ENCODE measurements at regions not wholly inside any gene's neighbourhood (a gene's known extent, or its start where the extent isn't known, plus 50 kb on each side); places are given as distances from the start of the nearest gene placed in this dataset.
"Not testable (repeated sequence)": the region's sequence is repeated elsewhere in the genome, so short reads cannot be mapped to it uniquely, and the experiment has no call there.

- Histone ChIP-seq H3K9me3 (ENCODE audit: control insufficient read depth, insufficient read depth, low read length) (peaks cover 7% of the 10 kb centered on the region), H3K36me3 (ENCODE audit: control insufficient read depth, insufficient read depth, low read length) (no peaks in the 10 kb centered on the region), H3K4me3 (ENCODE audit: low read length) (no peak overlapping the region), H3K27me3 (ENCODE audit: control insufficient read depth, insufficient read depth, low read length) (peaks cover 8% of the 10 kb centered on the region), H3K4me1 (ENCODE audit: control insufficient read depth, insufficient read depth, low read length) (no peaks in the 10 kb centered on the region), H3K27ac (ENCODE audit: low read length) (no peak overlapping the region)
- H3K4me1 Mint-ChIP-seq: no peaks in the 10 kb centered on the region
- no peaks in the 10 kb centered on the region for H3K9me3 Mint-ChIP-seq
- intact Hi-C loops (cut with micrococcal nuclease): no loop called here
- TF ChIP-seq CTCF (IDR thresholded peaks at IDR 0.05): no peak
- no peak overlapping the region for H3K27ac Mint-ChIP-seq
- 78% methylated on average over 10 of the region's 10 CpGs for WGBS (ENCODE audit: insufficient coverage)
- H3K27me3 Mint-ChIP-seq (ENCODE audit: low read depth in 2 of 2): peaks cover 17 to 33% of the 10 kb centered on the region in 2 donors
- H3K4me3 Mint-ChIP-seq: no peak overlapping the region
- no peak for DNase-seq
- H3K36me3 Mint-ChIP-seq: no peaks in the 10 kb centered on the region
- no peak for ATAC-seq
Observed at GRCh38 chr22:49699476-49699875, 128.2 kb downstream of the BRD1 start.

DNA sequence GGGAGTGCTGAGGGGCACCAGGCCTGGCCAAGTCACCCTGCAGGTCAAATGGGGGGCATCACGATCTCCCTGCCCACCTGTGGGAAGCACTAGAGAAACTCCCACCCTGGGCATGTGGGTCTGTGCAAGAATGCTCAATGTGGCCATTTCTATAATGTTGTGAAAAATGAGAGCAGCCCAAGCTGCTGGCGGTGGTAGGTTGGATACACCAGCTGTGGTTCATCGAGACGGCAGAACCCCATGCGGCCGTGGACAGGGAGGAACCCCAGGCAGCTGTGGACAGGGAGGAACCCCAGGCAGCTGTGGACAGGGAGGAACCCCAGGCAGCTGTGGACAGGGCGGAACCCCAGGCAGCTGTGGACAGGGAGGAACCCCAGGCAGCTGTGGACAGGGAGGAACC is 129.1 kb downstream of the BRD1 start:
- H3K27ac Mint-ChIP-seq; H3K36me3 Mint-ChIP-seq; H3K36me3 ChIP-seq (ENCODE audit: control insufficient read depth, insufficient read depth, low read length); DNase-seq; H3K27ac ChIP-seq (ENCODE audit: low read length); H3K9me3 Mint-ChIP-seq; ATAC-seq; H3K4me1 Mint-ChIP-seq; H3K9me3 ChIP-seq (ENCODE audit: control insufficient read depth, insufficient read depth, low read length); H3K4me3 ChIP-seq (ENCODE audit: low read length); H3K4me1 ChIP-seq (ENCODE audit: control insufficient read depth, insufficient read depth, low read length); H3K27me3 ChIP-seq (ENCODE audit: control insufficient read depth, insufficient read depth, low read length); H3K4me3 Mint-ChIP-seq; intact Hi-C loops (cut with micrococcal nuclease): not testable (repeated sequence)
- H3K27me3 Mint-ChIP-seq (ENCODE audit: low read depth in 2 of 2): peaks cover 14 to 29% of the 10 kb centered on the region in 2 donors
- 91% methylated on average over 7 of the region's 7 CpGs for WGBS (ENCODE audit: insufficient coverage)

- no peak for TF ChIP-seq CTCF (IDR thresholded peaks at IDR 0.05)
- peaks cover 2% of the 10 kb centered on the region for H3K27me3 ChIP-seq (ENCODE audit: control insufficient read depth, insufficient read depth, low read length)
- Mint-ChIP-seq H3K4me1 (no peaks in the 10 kb centered on the region), H3K27ac (no peak overlapping the region), H3K4me3 (no peak overlapping the region), H3K9me3 (no peaks in the 10 kb centered on the region), H3K27me3 (ENCODE audit: low read depth in 2 of 2) (peaks cover 13 to 18% of the 10 kb centered on the region in 2 donors), H3K36me3 (no peaks in the 10 kb centered on the region)
- intact Hi-C loops (cut with micrococcal nuclease): no loop called here
- no peaks in the 10 kb centered on the region for H3K4me1 ChIP-seq (ENCODE audit: control insufficient read depth, insufficient read depth, low read length)
- H3K27ac ChIP-seq (ENCODE audit: low read length): no peak overlapping the region
- no peak overlapping the region for H3K4me3 ChIP-seq (ENCODE audit: low read length)
- 93% methylated on average over 3 of the region's 3 CpGs for WGBS (ENCODE audit: insufficient coverage)
- peaks cover 6% of the 10 kb centered on the region for H3K9me3 ChIP-seq (ENCODE audit: control insufficient read depth, insufficient read depth, low read length)
- DNase-seq: no peak
- ATAC-seq: no peak
- no peaks in the 10 kb centered on the region for H3K36me3 ChIP-seq (ENCODE audit: control insufficient read depth, insufficient read depth, low read length)
Observed at GRCh38 chr22:49697047-49697446, 130.6 kb downstream of the BRD1 start.

- H3K4me3 ChIP-seq (ENCODE audit: low read length): no peak overlapping the region
- Mint-ChIP-seq H3K27me3 (ENCODE audit: low read depth in 2 of 2) (peaks cover 4 to 18% of the 10 kb centered on the region in 2 donors), H3K27ac (no peak overlapping the region), H3K4me3 (no peak overlapping the region), H3K4me1 (no peaks in the 10 kb centered on the region), H3K36me3 (no peaks in the 10 kb centered on the region), H3K9me3 (no peaks in the 10 kb centered on the region)
- H3K4me1 ChIP-seq (ENCODE audit: control insufficient read depth, insufficient read depth, low read length): no peaks in the 10 kb centered on the region
- H3K27me3 ChIP-seq (ENCODE audit: control insufficient read depth, insufficient read depth, low read length): no peaks in the 10 kb centered on the region
- 90% methylated on average over 9 of the region's 9 CpGs for WGBS (ENCODE audit: insufficient coverage)
- no peaks in the 10 kb centered on the region for H3K9me3 ChIP-seq (ENCODE audit: control insufficient read depth, insufficient read depth, low read length)
- TF ChIP-seq CTCF (IDR thresholded peaks at IDR 0.05): no peak
- H3K27ac ChIP-seq (ENCODE audit: low read length): no peak overlapping the region
- ATAC-seq (no peak), DNase-seq (no peak)
- intact Hi-C loops (cut with micrococcal nuclease): no loop called here
- no peaks in the 10 kb centered on the region for H3K36me3 ChIP-seq (ENCODE audit: control insufficient read depth, insufficient read depth, low read length)
Observed at GRCh38 chr22:49694462-49695260, 133.0 kb downstream of the BRD1 start.
